GM21619 (cell line): ENCODE measurements at regions not wholly inside any gene's neighbourhood (a gene's known extent, or its start where the extent isn't known, plus 50 kb on each side); places are given as distances from the start of the nearest gene placed in this dataset.
"Not testable (repeated sequence)": the region's sequence is repeated elsewhere in the genome, so short reads cannot be mapped to it uniquely, and the experiment has no call there.

ENCODE experiments used
- ATAC-seq: cut with Tn5 transposase; IDR thresholded peaks from one replicate; pipeline ENCODE4 v1.9.1; 2021; ENCODE audit not compliant: unreplicated experiment

GRCh38 chr2:53211201-53211774, 556.3 kb upstream of the CHAC2 start:
- ATAC-seq: no peak

- no peak for ATAC-seq
Observed at GRCh38 chr2:53210538-53210937, 557.1 kb upstream of the CHAC2 start.

- ATAC-seq: no peak
Observed at GRCh38 chr2:53209679-53210458, 557.7 kb upstream of the CHAC2 start.

- no peak for ATAC-seq
Observed at GRCh38 chr2:53208815-53209214, 558.8 kb upstream of the CHAC2 start.

- not testable (repeated sequence) for ATAC-seq
Observed at GRCh38 chr2:53206226-53206625, 561.4 kb upstream of the CHAC2 start.

GRCh38 chr2:53202063-53202462, 565.5 kb upstream of the CHAC2 start:
- no peak for ATAC-seq

GRCh38 chr2:53200072-53200471, 567.5 kb upstream of the CHAC2 start:
- ATAC-seq: no peak

GRCh38 chr2:53188851-53189510, 578.6 kb upstream of the CHAC2 start:
- ATAC-seq: no peak

GRCh38 chr2:53183581-53183980, 584.0 kb upstream of the CHAC2 start:
- no peak for ATAC-seq

GRCh38 chr2:53182601-53183000, 585.0 kb upstream of the CHAC2 start:
- ATAC-seq: no peak

- no peak for ATAC-seq
Observed at GRCh38 chr2:53181759-53182158, 585.8 kb upstream of the CHAC2 start.

- ATAC-seq: no peak
Observed at GRCh38 chr2:53177327-53177726, 590.3 kb upstream of the CHAC2 start.

- no peak for ATAC-seq
Observed at GRCh38 chr2:53174539-53174938, 593.1 kb upstream of the CHAC2 start.

- no peak for ATAC-seq
Observed at GRCh38 chr2:53173698-53174455, 593.7 kb upstream of the CHAC2 start.

- no peak for ATAC-seq
Observed at GRCh38 chr2:53173091-53173490, 594.5 kb upstream of the CHAC2 start.

- no peak for ATAC-seq
Observed at GRCh38 chr2:53170466-53170865, 597.1 kb upstream of the CHAC2 start.

GRCh38 chr2:53167227-53167626, 600.4 kb upstream of the CHAC2 start:
- no peak for ATAC-seq

GRCh38 chr2:53150146-53150545, 617.5 kb upstream of the CHAC2 start:
- no peak for ATAC-seq

GRCh38 chr2:53148221-53148620, 619.4 kb upstream of the CHAC2 start:
- ATAC-seq: no peak

GRCh38 chr2:53131416-53131815, 636.2 kb upstream of the CHAC2 start:
- ATAC-seq: no peak

- no peak for ATAC-seq
Observed at GRCh38 chr2:53130441-53130943, 637.1 kb upstream of the CHAC2 start.
